B cell (primary cell): ENCODE measurements at regions not wholly inside any gene's neighbourhood (a gene's known extent, or its start where the extent isn't known, plus 50 kb on each side); places are given as distances from the start of the nearest gene placed in this dataset.

Experiments used
- ATAC-seq: fragments of 200-7000 bp; cut with Tn5 transposase; one replicate; pipeline ENCODE4 v1.10.0; 2021; ENCODE audit warnings: low read depth, mild to moderate bottlenecking, moderate number of reproducible peaks, moderate library complexity
- CTCF ChIA-PET: fragments of 350-600 bp; sonication (Branson Sonifier 250); formaldehyde crosslinking; loops from one replicate; lab custom pipeline; 2021; ENCODE audit warnings: antibody characterized with exemption, inconsistent platforms; lab: Charles Lee
- POLR2A ChIA-PET: fragments of 350-600 bp; sonication (Branson Sonifier 250); formaldehyde crosslinking; loops from one replicate; lab custom pipeline; 2021; ENCODE audit warnings: antibody characterized with exemption; lab: Charles Lee
- DNase-seq: peaks from one replicate; pipeline ENCODE4 v3.0.0; 2013
- H2AFZ ChIP-seq: 2 replicates; pipeline ENCODE4 v1.6.1; 2012; ENCODE audit warnings: mild to moderate bottlenecking, low read depth, low read length; ENCODE audit not compliant: insufficient read depth, poor library complexity, severe bottlenecking
- H3K27ac ChIP-seq, 2 donors: 1 replicate in 1 of 2; 2 replicates in 1 of 2; pipeline ENCODE4 v1.5.1; 2012 to 2013; ENCODE audit warnings: low read length in 2 of 2, mild to moderate bottlenecking in 2 of 2, moderate library complexity in 1 of 2
- H3K27me3 ChIP-seq, 4 experiments: fragments of 200-600 bp in 1 of 4; sonication (generic) in 1 of 4; replicated peaks in 1 of 4; 1 replicate in 2 of 4; 2 replicates in 2 of 4; pipeline versions ENCODE4 v1.6.1 to v1.7.0; 2013 to 2016; ENCODE audit warnings: low read length in 3 of 4, mild to moderate bottlenecking in 2 of 4, mixed read lengths in 1 of 4, moderate library complexity in 1 of 4; ENCODE audit not compliant: insufficient read depth in 4 of 4, control insufficient read depth in 3 of 4; ENCODE audit errors: control extremely low read depth in 1 of 4
- H3K36me3 ChIP-seq, 2 experiments: replicated peaks in 1 of 2; 1 replicate in 1 of 2; 2 replicates in 1 of 2; pipeline versions ENCODE4 v1.6.1 to v1.7.1; 2013; ENCODE audit warnings: low read length in 1 of 2; ENCODE audit not compliant: insufficient read depth in 2 of 2, control insufficient read depth in 1 of 2; ENCODE audit errors: control extremely low read depth in 1 of 2, extremely low read depth in 1 of 2
- H3K4me1 ChIP-seq, 2 donors: fragments of 200-600 bp in 1 of 2; sonication (generic) in 1 of 2; 1 replicate in 1 of 2; 2 replicates in 1 of 2; pipeline versions ENCODE4 v1.5.1 to v1.6.1; 2013 to 2017; ENCODE audit warnings: low read length in 2 of 2; ENCODE audit not compliant: control insufficient read depth in 2 of 2, insufficient read depth in 2 of 2
- H3K4me2 ChIP-seq: replicated peaks from 2 replicates; pipeline ENCODE3; 2012; ENCODE audit warnings: mild to moderate bottlenecking, low read depth, low read length; ENCODE audit not compliant: poor library complexity, severe bottlenecking
- H3K4me3 ChIP-seq, 5 experiments: fragments of 200-600 bp in 1 of 5; sonication (generic) in 1 of 5; 1 replicate in 3 of 5; 2 replicates in 2 of 5; pipeline versions ENCODE4 v1.5.1 to v1.7.0; 2011 to 2016; ENCODE audit warnings: low read length in 4 of 5, mild to moderate bottlenecking in 4 of 5, low read depth in 2 of 5, control low read depth in 1 of 5, moderate library complexity in 1 of 5; ENCODE audit not compliant: insufficient read depth in 1 of 5; ENCODE audit errors: control extremely low read depth in 1 of 5, extremely low read depth in 1 of 5
- H3K79me2 ChIP-seq: fragments of 200-600 bp; sonication (generic); one replicate; pipeline ENCODE4 v1.6.0; 2016; ENCODE audit warnings: low read length; ENCODE audit not compliant: control insufficient read depth, insufficient read depth
- H3K9ac ChIP-seq: fragments of 200-600 bp; sonication (generic); 2 replicates; pipeline ENCODE4 v1.6.1; 2017; ENCODE audit warnings: mild to moderate bottlenecking, low read length, moderate library complexity
- H3K9me3 ChIP-seq, 3 donors: one replicate each; pipeline versions ENCODE4 v1.6.1 to v1.7.1; 2013; ENCODE audit warnings: low read length in 2 of 3; ENCODE audit not compliant: control insufficient read depth in 2 of 3, insufficient read depth in 1 of 3; ENCODE audit errors: control extremely low read depth in 1 of 3
- H4K20me1 ChIP-seq: 2 replicates; pipeline ENCODE4 v1.6.0; 2012; ENCODE audit warnings: mild to moderate bottlenecking, low read length; ENCODE audit not compliant: insufficient read depth, control insufficient read depth, poor library complexity, severe bottlenecking
- H3K27ac Mint-ChIP-seq: one replicate; pipeline ENCODE4 v1.8.0; 2021; ENCODE audit warnings: mixed read lengths
- H3K27me3 Mint-ChIP-seq: one replicate; pipeline ENCODE4 v1.8.0; 2021; ENCODE audit warnings: mixed read lengths
- H3K4me1 Mint-ChIP-seq: one replicate; pipeline ENCODE4 v1.8.0; 2021; ENCODE audit warnings: mixed read lengths
- H3K4me3 Mint-ChIP-seq: one replicate; pipeline ENCODE4 v1.8.0; 2021; ENCODE audit warnings: mixed read lengths
- H3K9me3 Mint-ChIP-seq: one replicate; pipeline ENCODE4 v1.8.0; 2022; ENCODE audit warnings: mixed read lengths; ENCODE audit not compliant: insufficient read depth
- CTCF ChIP-seq: fragments of 200-600 bp; IDR thresholded peaks from one replicate; pipeline ENCODE4 v1.8.0; 2022; ENCODE audit warnings: antibody characterized with exemption, mild to moderate bottlenecking
- EZH2 ChIP-seq: IDR thresholded peaks from 2 replicates; pipeline ENCODE4 v1.6.1; 2012; ENCODE audit warnings: borderline replicate concordance, low read depth, mild to moderate bottlenecking, moderate library complexity, low read length; ENCODE audit not compliant: insufficient read depth, poor library complexity, severe bottlenecking
- WGBS: methylation state at CpG from one replicate; pipeline ENCODE4 v1.1.5; 2013; ENCODE audit warnings: missing lambda C conversion rate; ENCODE audit not compliant: insufficient coverage; 5-methylcytosine and 5-hydroxymethylcytosine counted together
- intact Hi-C: fragments of 100-400 bp; cut with micrococcal nuclease; formaldehyde crosslinking; loops from one replicate; pipeline ENCODE4 v1.10.0; 2022

- Histone ChIP-seq H3K4me3 (no peak overlapping the region), H3K4me1 (no peaks in the 10 kb centered on the region), H3K9ac (no peak overlapping the region), H3K36me3 (no peaks in the 10 kb centered on the region), H3K27ac (no peak overlapping the region), H3K4me2 (no peak overlapping the region), H2AFZ (no peak overlapping the region), H3K79me2 (no peaks in the 10 kb centered on the region), H3K9me3 (no peaks in the 10 kb centered on the region), H3K27me3 (peaks cover 0 to 8% (median 3%) of the 10 kb centered on the region in 4 experiments), H4K20me1 (no peaks in the 10 kb centered on the region)
- Mint-ChIP-seq H3K27me3 (peaks cover 54% of the 10 kb centered on the region), H3K27ac (no peak overlapping the region), H3K9me3 (no peaks in the 10 kb centered on the region), H3K4me1 (no peaks in the 10 kb centered on the region), H3K4me3 (no peak overlapping the region)
- ChIA-PET CTCF (interaction anchor here (1.7 kb wide), 1 partner anchor 11 kb away, joined by 4 read pairs; no protein-coding TSS in a partner anchor), POLR2A (no interaction called here)
- no peak for TF ChIP-seq EZH2
- no peak for TF ChIP-seq CTCF
- WGBS: 78% methylated on average over 4 of the region's 6 CpGs
- no peak for ATAC-seq
- no peak for DNase-seq
- intact Hi-C loops: no loop called here
Measured at GRCh38 chr7:45239486-45239885, 81.9 kb downstream of the RAMP3 start.

- Histone ChIP-seq H3K9ac (no peak overlapping the region), H3K36me3 (no peaks in the 10 kb centered on the region), H3K79me2 (no peaks in the 10 kb centered on the region), H3K9me3 (no peaks in the 10 kb centered on the region), H2AFZ (no peak overlapping the region), H4K20me1 (no peaks in the 10 kb centered on the region), H3K27me3 (peaks cover 0 to 8% (median 3%) of the 10 kb centered on the region in 4 experiments), H3K4me3 (no peak overlapping the region), H3K27ac (no peak overlapping the region), H3K4me1 (no peaks in the 10 kb centered on the region), H3K4me2 (no peak overlapping the region)
- POLR2A ChIA-PET: no interaction called here
- no CpG with 5 or more reads among the region's 7 CpGs for WGBS
- no peaks in the 10 kb centered on the region for H3K4me1 Mint-ChIP-seq
- H3K9me3 Mint-ChIP-seq: no peaks in the 10 kb centered on the region
- TF ChIP-seq EZH2 (no peak), CTCF (no peak)
- ATAC-seq: no peak
- intact Hi-C loops: no loop called here
- no peak overlapping the region for H3K27ac Mint-ChIP-seq
- no peak for DNase-seq
- H3K27me3 Mint-ChIP-seq: peaks cover 58% of the 10 kb centered on the region
- no peak overlapping the region for H3K4me3 Mint-ChIP-seq
- CTCF ChIA-PET: no interaction called here
Measured at GRCh38 chr7:45240273-45240771, 82.7 kb downstream of the RAMP3 start.
